OCI-LY3 (cell line): ENCODE measurements at regions not wholly inside any gene's neighbourhood (a gene's known extent, or its start where the extent isn't known, plus 50 kb on each side); places are given as distances from the start of the nearest gene placed in this dataset.

Experiments
- H2AFZ ChIP-seq: fragments of 200-600, 300-600 bp; shearing (Covaris generic); 2 replicates; pipeline ENCODE4 v1.6.0; 2014; ENCODE audit warnings: antibody characterized with exemption, low read depth, low read length
- H3K27ac ChIP-seq: fragments of 200-600, 300-600 bp; sonication (generic); 2 replicates; pipeline ENCODE4 v1.5.1; 2014; ENCODE audit warnings: mild to moderate bottlenecking, low read length, moderate library complexity, mixed read lengths
- H3K27me3 ChIP-seq: fragments of 200-600, 300-600 bp; sonication (generic); 2 replicates; pipeline ENCODE4 v1.6.1; 2014; ENCODE audit warnings: low read depth, low read length, mixed read lengths
- H3K36me3 ChIP-seq: fragments of 200-600, 300-600 bp; sonication (generic); replicated peaks from 2 replicates; pipeline ENCODE3; 2014; ENCODE audit warnings: low read depth, low read length, mixed read lengths
- H3K4me1 ChIP-seq: fragments of 300-600, 200-600 bp; sonication (generic); 2 replicates; pipeline ENCODE4 v1.6.1; 2014; ENCODE audit warnings: low read length, mixed read lengths
- H3K4me2 ChIP-seq: fragments of 200-600, 300-600 bp; sonication (generic); 2 replicates; pipeline ENCODE4 v1.6.1; 2014; ENCODE audit warnings: low read length, mixed read lengths
- H3K4me3 ChIP-seq: fragments of 300-600, 200-600 bp; sonication (generic); 2 replicates; pipeline ENCODE4 v1.5.1; 2014; ENCODE audit warnings: antibody characterized with exemption, mild to moderate bottlenecking, low read length, moderate library complexity
- H3K79me2 ChIP-seq: fragments of 300-600, 200-600 bp; shearing (Covaris generic); 2 replicates; pipeline ENCODE4 v1.6.1; 2014; ENCODE audit warnings: mild to moderate bottlenecking, low read length, mixed read lengths
- H3K9ac ChIP-seq: fragments of 300-600, 200-600 bp; shearing (Covaris generic); 2 replicates; pipeline ENCODE4 v1.6.0; 2014; ENCODE audit warnings: mild to moderate bottlenecking, low read length, moderate library complexity
- H3K9me3 ChIP-seq: fragments of 200-600, 300-600 bp; shearing (Covaris generic); 2 replicates; pipeline ENCODE4 v1.6.1; 2014; ENCODE audit warnings: low read length, mixed read lengths; ENCODE audit not compliant: insufficient read depth
- H4K20me1 ChIP-seq: fragments of 200-600, 300-600 bp; sonication (generic); 2 replicates; pipeline ENCODE4 v1.6.1; 2016; ENCODE audit warnings: low read length, mixed read lengths; ENCODE audit not compliant: insufficient read depth
- EZH2phosphoT487 ChIP-seq: fragments of 200-600 bp; shearing (Covaris generic); IDR thresholded peaks from 2 replicates; pipeline ENCODE4 v1.6.1; 2018; ENCODE audit warnings: antibody characterized with exemption, mixed run types, low read depth
- TF ChIP-seq, protein P1 (sequence below): fragments of 200-600, 300-600 bp; sonication (generic); IDR thresholded peaks from 2 replicates; pipeline ENCODE4 v1.5.1; 2014; ENCODE audit warnings: antibody characterized with exemption, low read length, low read depth

DNA sequence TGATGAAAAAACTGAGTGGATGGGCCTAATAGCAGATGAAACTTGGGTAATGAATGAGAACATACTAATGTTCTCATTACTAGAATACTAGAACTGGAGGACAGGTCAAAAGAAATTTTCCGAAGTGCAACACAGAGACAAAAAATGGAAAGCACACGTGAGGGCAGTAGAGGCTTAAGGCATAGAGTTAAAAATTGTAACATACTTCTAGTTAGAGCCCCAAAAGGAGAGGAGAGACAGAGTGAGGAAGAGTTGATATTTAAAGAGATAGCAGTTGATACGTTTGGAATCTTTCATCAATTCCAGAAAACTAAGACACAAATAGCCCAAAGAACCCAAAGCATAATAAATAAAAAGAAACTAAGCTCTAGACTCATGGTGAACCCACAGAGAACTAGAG lies 327.9 kb downstream of the SQOR start:
- Histone ChIP-seq H3K9ac (no peak overlapping the region), H3K9me3 (no peaks in the 10 kb centered on the region), H3K4me2 (no peak overlapping the region), H2AFZ (no peak overlapping the region), H3K36me3 (no peaks in the 10 kb centered on the region), H3K4me1 (no peaks in the 10 kb centered on the region), H4K20me1 (no peaks in the 10 kb centered on the region), H3K4me3 (no peak overlapping the region), H3K27me3 (no peaks in the 10 kb centered on the region), H3K27ac (no peak overlapping the region), H3K79me2 (no peaks in the 10 kb centered on the region)
- TF ChIP-seq EZH2phosphoT487, result no peak

DNA sequence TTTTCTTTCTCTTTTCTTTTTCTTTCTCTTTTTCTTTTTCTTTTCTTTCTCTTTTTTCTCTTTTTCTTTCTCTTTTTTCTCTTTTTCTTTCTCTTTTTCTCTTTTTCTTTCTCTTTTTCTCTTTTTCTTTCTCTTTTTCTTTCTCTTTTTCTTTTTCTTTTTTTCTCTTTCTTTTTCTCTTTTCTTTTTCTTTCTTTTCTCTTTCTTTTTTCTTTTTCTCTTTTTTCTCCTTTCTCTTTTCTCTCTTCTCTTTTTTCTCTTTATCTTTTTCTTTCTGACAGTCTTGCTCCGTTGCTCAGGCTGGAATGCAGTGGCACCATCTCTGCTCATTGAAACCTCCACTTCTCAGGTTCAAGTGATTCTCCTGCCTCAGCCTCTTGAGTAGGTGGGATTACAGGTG lies 335.7 kb downstream of the SQOR start:
- Histone ChIP-seq H2AFZ (no peak overlapping the region), H3K9me3 (no peaks in the 10 kb centered on the region), H4K20me1 (no peaks in the 10 kb centered on the region), H3K4me2 (no peak overlapping the region), H3K36me3 (no peaks in the 10 kb centered on the region), H3K79me2 (no peaks in the 10 kb centered on the region), H3K27ac (no peak overlapping the region), H3K9ac (no peak overlapping the region), H3K4me1 (no peaks in the 10 kb centered on the region), H3K27me3 (no peaks in the 10 kb centered on the region), H3K4me3 (no peak overlapping the region)
- TF ChIP-seq, protein P1, sequence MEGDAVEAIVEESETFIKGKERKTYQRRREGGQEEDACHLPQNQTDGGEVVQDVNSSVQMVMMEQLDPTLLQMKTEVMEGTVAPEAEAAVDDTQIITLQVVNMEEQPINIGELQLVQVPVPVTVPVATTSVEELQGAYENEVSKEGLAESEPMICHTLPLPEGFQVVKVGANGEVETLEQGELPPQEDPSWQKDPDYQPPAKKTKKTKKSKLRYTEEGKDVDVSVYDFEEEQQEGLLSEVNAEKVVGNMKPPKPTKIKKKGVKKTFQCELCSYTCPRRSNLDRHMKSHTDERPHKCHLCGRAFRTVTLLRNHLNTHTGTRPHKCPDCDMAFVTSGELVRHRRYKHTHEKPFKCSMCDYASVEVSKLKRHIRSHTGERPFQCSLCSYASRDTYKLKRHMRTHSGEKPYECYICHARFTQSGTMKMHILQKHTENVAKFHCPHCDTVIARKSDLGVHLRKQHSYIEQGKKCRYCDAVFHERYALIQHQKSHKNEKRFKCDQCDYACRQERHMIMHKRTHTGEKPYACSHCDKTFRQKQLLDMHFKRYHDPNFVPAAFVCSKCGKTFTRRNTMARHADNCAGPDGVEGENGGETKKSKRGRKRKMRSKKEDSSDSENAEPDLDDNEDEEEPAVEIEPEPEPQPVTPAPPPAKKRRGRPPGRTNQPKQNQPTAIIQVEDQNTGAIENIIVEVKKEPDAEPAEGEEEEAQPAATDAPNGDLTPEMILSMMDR, result no peak
- no peak for TF ChIP-seq EZH2phosphoT487

DNA sequence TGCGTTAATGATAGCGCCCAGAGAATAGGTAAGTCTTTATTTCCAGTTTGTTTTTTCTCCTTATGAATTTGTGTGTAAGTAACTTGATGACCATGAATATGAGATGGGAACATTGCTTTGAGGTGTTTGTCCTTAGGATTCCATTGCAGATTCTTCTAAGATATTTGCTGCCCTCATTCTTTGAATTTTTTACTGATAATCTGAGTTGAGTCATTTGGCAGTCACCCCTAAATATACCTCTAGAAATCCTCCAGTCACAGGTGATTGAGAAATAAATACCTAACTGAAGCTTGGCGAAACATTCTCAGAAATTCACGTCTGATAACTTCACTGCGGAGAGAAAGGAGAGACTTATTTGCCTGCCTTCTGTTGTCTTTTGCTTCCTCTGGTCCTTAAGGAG lies 345.5 kb downstream of the SQOR start:
- Histone ChIP-seq H3K9ac (no peak overlapping the region), H3K79me2 (no peaks in the 10 kb centered on the region), H3K4me1 (no peaks in the 10 kb centered on the region), H4K20me1 (no peaks in the 10 kb centered on the region), H2AFZ (no peak overlapping the region), H3K4me3 (no peak overlapping the region), H3K36me3 (no peaks in the 10 kb centered on the region), H3K4me2 (no peak overlapping the region), H3K27ac (no peak overlapping the region), H3K9me3 (no peaks in the 10 kb centered on the region), H3K27me3 (no peaks in the 10 kb centered on the region)
- TF ChIP-seq EZH2phosphoT487, result no peak
- TF ChIP-seq, protein P1, result no peak

DNA sequence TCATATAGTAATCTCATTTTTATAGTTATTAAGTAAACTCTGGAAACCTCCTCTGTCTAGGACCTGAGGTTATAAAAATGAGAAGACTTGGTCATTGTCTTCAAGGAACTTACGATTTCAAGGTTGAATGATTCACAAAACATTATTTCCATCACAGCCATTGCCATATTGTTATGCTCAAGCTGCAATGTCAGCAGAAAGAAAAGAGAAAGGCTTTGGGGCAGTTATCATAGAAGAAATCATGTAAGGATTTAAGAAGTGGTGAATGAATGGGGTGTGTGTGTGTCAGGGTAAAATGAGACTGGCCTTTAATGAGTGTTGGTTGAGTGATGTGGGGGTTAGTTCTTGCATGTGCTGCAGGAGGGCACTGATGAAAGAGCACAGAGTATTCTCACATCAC lies 346.8 kb downstream of the SQOR start:
- H3K9ac ChIP-seq, result no peak overlapping the region
- H3K79me2 ChIP-seq, result no peaks in the 10 kb centered on the region
- TF ChIP-seq EZH2phosphoT487, result no peak
- TF ChIP-seq, protein P1, result no peak
- no peaks in the 10 kb centered on the region for H4K20me1 ChIP-seq
- H3K4me1 ChIP-seq, result no peaks in the 10 kb centered on the region
- H3K27me3 ChIP-seq, result no peaks in the 10 kb centered on the region
- no peak overlapping the region for H3K27ac ChIP-seq
- H3K36me3 ChIP-seq, result no peaks in the 10 kb centered on the region
- H2AFZ ChIP-seq, result no peak overlapping the region
- H3K4me3 ChIP-seq, result no peak overlapping the region
- H3K4me2 ChIP-seq, result no peak overlapping the region
- no peaks in the 10 kb centered on the region for H3K9me3 ChIP-seq

DNA sequence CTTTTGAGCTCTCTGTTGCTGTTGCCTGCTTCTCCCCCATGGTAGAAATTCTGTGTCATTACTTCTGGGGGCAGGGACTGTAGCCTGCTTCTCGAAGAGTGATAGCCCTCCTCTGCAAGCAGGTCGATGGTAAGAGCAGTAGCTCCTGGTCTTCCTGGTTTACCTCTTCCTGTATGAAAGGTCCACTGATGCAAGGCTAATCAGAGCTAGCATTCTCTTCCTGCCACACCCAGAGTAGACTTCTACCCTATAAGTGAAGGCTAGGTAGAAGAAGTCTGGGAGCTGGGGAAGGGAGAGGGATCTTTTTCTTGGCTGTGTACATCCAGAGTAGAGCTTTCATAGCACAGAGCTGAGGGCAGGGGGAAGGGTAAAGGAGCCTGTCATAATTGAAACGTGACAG lies 357.0 kb downstream of the SQOR start:
- H2AFZ ChIP-seq, result no peak overlapping the region
- no peak for TF ChIP-seq EZH2phosphoT487
- TF ChIP-seq, protein P1, result no peak
- H3K9ac ChIP-seq, result no peak overlapping the region
- H3K36me3 ChIP-seq, result no peaks in the 10 kb centered on the region
- no peak overlapping the region for H3K4me3 ChIP-seq
- no peaks in the 10 kb centered on the region for H4K20me1 ChIP-seq
- H3K27me3 ChIP-seq, result no peaks in the 10 kb centered on the region
- H3K27ac ChIP-seq, result no peak overlapping the region
- no peaks in the 10 kb centered on the region for H3K9me3 ChIP-seq
- H3K4me1 ChIP-seq, result no peaks in the 10 kb centered on the region
- no peak overlapping the region for H3K4me2 ChIP-seq
- H3K79me2 ChIP-seq, result no peaks in the 10 kb centered on the region
